Liver (tissue), 8 donors: ENCODE measurements at regions not wholly inside any gene's neighbourhood (a gene's known extent, or its start where the extent isn't known, plus 50 kb on each side); places are given as distances from the start of the nearest gene placed in this dataset.

ENCODE experiments used
- DNase-seq: peaks from one replicate; pipeline ENCODE4 v3.0.0-alpha.2; 2017; ENCODE audit warnings: low spot score
- H3K27ac ChIP-seq, 2 donors: one replicate each; pipeline ENCODE4 v1.7.0; 2013; ENCODE audit warnings: inconsistent platforms in 2 of 2, low read length in 2 of 2, control low read depth in 1 of 2, low read depth in 1 of 2, mild to moderate bottlenecking in 1 of 2
- H3K27me3 ChIP-seq, 4 donors: one replicate each; pipeline versions ENCODE4 v1.6.1 to v1.7.0; 2013; ENCODE audit warnings: low read length in 3 of 4, inconsistent platforms in 1 of 4, mild to moderate bottlenecking in 1 of 4, moderate library complexity in 1 of 4; ENCODE audit not compliant: control insufficient read depth in 4 of 4, insufficient read depth in 4 of 4
- H3K36me3 ChIP-seq, 4 donors: one replicate each; pipeline versions ENCODE4 v1.6.1 to v1.7.0; 2013; ENCODE audit warnings: low read length in 3 of 4, mild to moderate bottlenecking in 3 of 4, low read depth in 1 of 4, moderate library complexity in 1 of 4; ENCODE audit not compliant: control insufficient read depth in 4 of 4, insufficient read depth in 3 of 4
- H3K4me1 ChIP-seq, 4 donors: one replicate each; pipeline versions ENCODE4 v1.6.1 to v1.7.0; 2013; ENCODE audit warnings: low read length in 3 of 4, mild to moderate bottlenecking in 3 of 4, moderate library complexity in 1 of 4; ENCODE audit not compliant: control insufficient read depth in 4 of 4, insufficient read depth in 4 of 4
- H3K4me3 ChIP-seq, 3 donors: one replicate each; pipeline versions ENCODE4 v1.6.1 to v1.7.0; 2013; ENCODE audit warnings: low read length in 3 of 3, control low read depth in 1 of 3, low read depth in 1 of 3, mild to moderate bottlenecking in 1 of 3
- H3K9ac ChIP-seq, 2 donors: one replicate each; pipeline ENCODE4 v1.7.0; 2013; ENCODE audit warnings: low read length in 2 of 2, mild to moderate bottlenecking in 2 of 2, moderate library complexity in 2 of 2, control low read depth in 1 of 2, low read depth in 1 of 2
- H3K9me3 ChIP-seq, 4 donors: one replicate each; pipeline versions ENCODE4 v1.6.1 to v1.7.0; 2013; ENCODE audit warnings: low read length in 3 of 4; ENCODE audit not compliant: control insufficient read depth in 4 of 4
- EGR1 ChIP-seq, 2 donors: IDR thresholded peaks; 2 replicates each; pipeline ENCODE4 v1.6.1; 2016 to 2018; ENCODE audit warnings: antibody characterized with exemption in 2 of 2, low read depth in 2 of 2
- FOXA1 ChIP-seq: IDR thresholded peaks from 2 replicates; pipeline ENCODE4 v1.6.1; 2016; ENCODE audit warnings: antibody characterized with exemption
- FOXA2 ChIP-seq: IDR thresholded peaks from 2 replicates; pipeline ENCODE4 v1.6.1; 2016; ENCODE audit warnings: antibody characterized with exemption
- HNF4A ChIP-seq, 2 donors: conservative IDR thresholded peaks; 2 replicates each; pipeline ENCODE4 v1.6.1; 2016; ENCODE audit warnings: antibody characterized with exemption in 2 of 2, mild to moderate bottlenecking in 2 of 2
- JUND ChIP-seq, 2 donors: IDR thresholded peaks; 2 replicates each; pipeline ENCODE4 v1.6.1; 2016; ENCODE audit warnings: antibody characterized with exemption in 2 of 2
- NR2F2 ChIP-seq: IDR thresholded peaks from 2 replicates; pipeline ENCODE4 v1.6.1; 2016; ENCODE audit warnings: antibody characterized with exemption
- RXRA ChIP-seq, 2 donors: IDR thresholded peaks; 2 replicates each; pipeline ENCODE4 v1.6.1; 2017 to 2018; ENCODE audit warnings: antibody characterized with exemption in 2 of 2, mild to moderate bottlenecking in 1 of 2
- TAF1 ChIP-seq: conservative IDR thresholded peaks from 2 replicates; pipeline ENCODE4 v1.6.1; 2016; ENCODE audit warnings: antibody characterized with exemption, mild to moderate bottlenecking
- YY1 ChIP-seq: IDR thresholded peaks from 2 replicates; pipeline ENCODE4 v1.6.1; 2016; ENCODE audit warnings: antibody characterized with exemption, mild to moderate bottlenecking
- ZBTB33 ChIP-seq: IDR thresholded peaks from 2 replicates; pipeline ENCODE4 v1.6.1; 2016; ENCODE audit warnings: antibody characterized with exemption
- WGBS: extraction: QIAGEN DNeasy Blood & Tissue Kit; methylation state at CpG from one replicate; pipeline ENCODE4 v1.1.7; 2013; 5-methylcytosine and 5-hydroxymethylcytosine counted together
- TF ChIP-seq, protein P1 (sequence below): IDR thresholded peaks from 2 replicates; pipeline ENCODE4 v1.6.1; 2016; ENCODE audit warnings: antibody characterized with exemption
- TF ChIP-seq, protein P2 (sequence below): fragments of 150-350 bp; IDR thresholded peaks from 2 replicates; pipeline ENCODE4 v1.5.1; 2017; ENCODE audit warnings: improper control_type of control experiment, low read depth, low read length; ENCODE audit not compliant: missing input control
- TF ChIP-seq, protein P3 (sequence below): IDR thresholded peaks from 2 replicates; pipeline ENCODE4 v1.6.1; 2016; ENCODE audit warnings: antibody characterized with exemption
- TF ChIP-seq, protein P4 (sequence below): IDR thresholded peaks from 2 replicates; pipeline ENCODE4 v1.6.1; 2016; ENCODE audit warnings: antibody characterized with exemption, mild to moderate bottlenecking
- donor health status: healthy.
- donor health status: healthy.
- donor health status: healthy.
- donor health status: healthy.
- donor health status: healthy.

- WGBS: 60% methylated on average over 4 of the region's 4 CpGs
- no peak overlapping the region for H3K27ac ChIP-seq
These were observed 122.6 kb downstream of the OLIG3 start for GRCh38 chr6:137371634-137372016.

GRCh38 chr6:137370871-137371633, 123.1 kb downstream of the OLIG3 start:
- Histone ChIP-seq H3K4me3 (no peak overlapping the region), H3K36me3 (no peaks in the 10 kb centered on the region), H3K27me3 (no peaks in the 10 kb centered on the region), H3K9ac (peak overlapping the region in 1 of 2 donors; percentile 18), H3K27ac (peak overlapping the region; percentile 29 to 51), H3K4me1 (peaks cover 3 to 18% (median 5%) of the 10 kb centered on the region in 4 donors), H3K9me3 (no peaks in the 10 kb centered on the region)
- no peak for DNase-seq
- 73% methylated on average over 2 of the region's 2 CpGs for WGBS
- TF ChIP-seq YY1: peak; percentile 42
- TF ChIP-seq EGR1 (IDR thresholded peaks at IDR 0.05; ENCODE audit: low read depth in 2 of 2): no peak
- TF ChIP-seq, protein P1, sequence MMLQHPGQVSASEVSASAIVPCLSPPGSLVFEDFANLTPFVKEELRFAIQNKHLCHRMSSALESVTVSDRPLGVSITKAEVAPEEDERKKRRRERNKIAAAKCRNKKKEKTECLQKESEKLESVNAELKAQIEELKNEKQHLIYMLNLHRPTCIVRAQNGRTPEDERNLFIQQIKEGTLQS: no peak
- TF ChIP-seq TAF1: no peak
- TF ChIP-seq, protein P2, sequence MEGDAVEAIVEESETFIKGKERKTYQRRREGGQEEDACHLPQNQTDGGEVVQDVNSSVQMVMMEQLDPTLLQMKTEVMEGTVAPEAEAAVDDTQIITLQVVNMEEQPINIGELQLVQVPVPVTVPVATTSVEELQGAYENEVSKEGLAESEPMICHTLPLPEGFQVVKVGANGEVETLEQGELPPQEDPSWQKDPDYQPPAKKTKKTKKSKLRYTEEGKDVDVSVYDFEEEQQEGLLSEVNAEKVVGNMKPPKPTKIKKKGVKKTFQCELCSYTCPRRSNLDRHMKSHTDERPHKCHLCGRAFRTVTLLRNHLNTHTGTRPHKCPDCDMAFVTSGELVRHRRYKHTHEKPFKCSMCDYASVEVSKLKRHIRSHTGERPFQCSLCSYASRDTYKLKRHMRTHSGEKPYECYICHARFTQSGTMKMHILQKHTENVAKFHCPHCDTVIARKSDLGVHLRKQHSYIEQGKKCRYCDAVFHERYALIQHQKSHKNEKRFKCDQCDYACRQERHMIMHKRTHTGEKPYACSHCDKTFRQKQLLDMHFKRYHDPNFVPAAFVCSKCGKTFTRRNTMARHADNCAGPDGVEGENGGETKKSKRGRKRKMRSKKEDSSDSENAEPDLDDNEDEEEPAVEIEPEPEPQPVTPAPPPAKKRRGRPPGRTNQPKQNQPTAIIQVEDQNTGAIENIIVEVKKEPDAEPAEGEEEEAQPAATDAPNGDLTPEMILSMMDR: no peak
- peak; percentile 78 for TF ChIP-seq FOXA1
- peak; percentile 40 to 66 for TF ChIP-seq HNF4A (conservative IDR thresholded peaks at IDR 0.05)
- TF ChIP-seq RXRA (IDR thresholded peaks at IDR 0.05): peak in 1 of 2 donors; percentile 67
- TF ChIP-seq JUND (IDR thresholded peaks at IDR 0.05): peak in 1 of 2 donors; percentile 17
- TF ChIP-seq, protein P3, sequence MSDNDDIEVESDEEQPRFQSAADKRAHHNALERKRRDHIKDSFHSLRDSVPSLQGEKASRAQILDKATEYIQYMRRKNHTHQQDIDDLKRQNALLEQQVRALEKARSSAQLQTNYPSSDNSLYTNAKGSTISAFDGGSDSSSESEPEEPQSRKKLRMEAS: peak; percentile 17
- peak; percentile 64 for TF ChIP-seq FOXA2
- TF ChIP-seq, protein P4, sequence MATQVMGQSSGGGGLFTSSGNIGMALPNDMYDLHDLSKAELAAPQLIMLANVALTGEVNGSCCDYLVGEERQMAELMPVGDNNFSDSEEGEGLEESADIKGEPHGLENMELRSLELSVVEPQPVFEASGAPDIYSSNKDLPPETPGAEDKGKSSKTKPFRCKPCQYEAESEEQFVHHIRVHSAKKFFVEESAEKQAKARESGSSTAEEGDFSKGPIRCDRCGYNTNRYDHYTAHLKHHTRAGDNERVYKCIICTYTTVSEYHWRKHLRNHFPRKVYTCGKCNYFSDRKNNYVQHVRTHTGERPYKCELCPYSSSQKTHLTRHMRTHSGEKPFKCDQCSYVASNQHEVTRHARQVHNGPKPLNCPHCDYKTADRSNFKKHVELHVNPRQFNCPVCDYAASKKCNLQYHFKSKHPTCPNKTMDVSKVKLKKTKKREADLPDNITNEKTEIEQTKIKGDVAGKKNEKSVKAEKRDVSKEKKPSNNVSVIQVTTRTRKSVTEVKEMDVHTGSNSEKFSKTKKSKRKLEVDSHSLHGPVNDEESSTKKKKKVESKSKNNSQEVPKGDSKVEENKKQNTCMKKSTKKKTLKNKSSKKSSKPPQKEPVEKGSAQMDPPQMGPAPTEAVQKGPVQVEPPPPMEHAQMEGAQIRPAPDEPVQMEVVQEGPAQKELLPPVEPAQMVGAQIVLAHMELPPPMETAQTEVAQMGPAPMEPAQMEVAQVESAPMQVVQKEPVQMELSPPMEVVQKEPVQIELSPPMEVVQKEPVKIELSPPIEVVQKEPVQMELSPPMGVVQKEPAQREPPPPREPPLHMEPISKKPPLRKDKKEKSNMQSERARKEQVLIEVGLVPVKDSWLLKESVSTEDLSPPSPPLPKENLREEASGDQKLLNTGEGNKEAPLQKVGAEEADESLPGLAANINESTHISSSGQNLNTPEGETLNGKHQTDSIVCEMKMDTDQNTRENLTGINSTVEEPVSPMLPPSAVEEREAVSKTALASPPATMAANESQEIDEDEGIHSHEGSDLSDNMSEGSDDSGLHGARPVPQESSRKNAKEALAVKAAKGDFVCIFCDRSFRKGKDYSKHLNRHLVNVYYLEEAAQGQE: peak; percentile 53

More at GRCh38 chr6:137371634-137372016, 122.6 kb downstream of the OLIG3 start:
- Histone ChIP-seq H3K9ac (no peak overlapping the region), H3K4me3 (no peak overlapping the region), H3K36me3 (no peaks in the 10 kb centered on the region), H3K27me3 (no peaks in the 10 kb centered on the region), H3K9me3 (no peaks in the 10 kb centered on the region), H3K4me1 (peaks cover 3 to 18% (median 5%) of the 10 kb centered on the region in 4 donors)
- no peak for DNase-seq
- no peak for TF ChIP-seq NR2F2
- no peak for TF ChIP-seq YY1
- TF ChIP-seq, protein P2: no peak
- TF ChIP-seq, protein P1: no peak
- TF ChIP-seq JUND (IDR thresholded peaks at IDR 0.05): no peak
- TF ChIP-seq ZBTB33: no peak
